Posterior cingulate gyrus (tissue), 11 donors: ENCODE measurements at regions not wholly inside any gene's neighbourhood (a gene's known extent, or its start where the extent isn't known, plus 50 kb on each side); places are given as distances from the start of the nearest gene placed in this dataset.

Experiments
- DNase-seq, 10 donors: peaks; one replicate each; pipeline versions ENCODE4 v3.0.0 to v3.0.0-alpha.2; 2020 to 2021; ENCODE audit warnings: mixed read lengths in 3 of 10
- intact Hi-C: fragments of 100-400 bp; cut with DNase I; formaldehyde crosslinking; loops from one replicate; pipeline ENCODE4 v1.15.1; 2023

DNA sequence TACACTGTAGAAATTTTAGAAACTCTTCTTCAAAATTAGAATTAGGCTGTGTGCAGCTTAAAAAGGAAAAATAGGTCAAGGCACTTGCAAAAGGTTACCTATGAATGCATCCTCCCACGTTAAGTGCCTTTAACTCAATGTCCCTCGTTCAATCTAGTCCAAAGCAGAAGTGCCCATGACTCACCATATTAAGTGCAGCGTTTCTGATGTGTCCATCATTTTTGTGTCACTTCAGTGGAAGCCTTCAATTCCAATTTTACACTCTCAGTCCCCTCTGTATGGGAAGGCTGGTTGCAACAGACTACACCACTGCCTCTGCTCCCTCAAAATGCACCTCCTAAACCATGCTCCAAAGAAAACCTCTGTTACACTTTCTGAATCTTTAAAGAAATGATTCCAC lies 53.4 kb downstream of the FOXB1 start:
- intact Hi-C loops, result no loop called here
- DNase-seq, result no peak

DNA sequence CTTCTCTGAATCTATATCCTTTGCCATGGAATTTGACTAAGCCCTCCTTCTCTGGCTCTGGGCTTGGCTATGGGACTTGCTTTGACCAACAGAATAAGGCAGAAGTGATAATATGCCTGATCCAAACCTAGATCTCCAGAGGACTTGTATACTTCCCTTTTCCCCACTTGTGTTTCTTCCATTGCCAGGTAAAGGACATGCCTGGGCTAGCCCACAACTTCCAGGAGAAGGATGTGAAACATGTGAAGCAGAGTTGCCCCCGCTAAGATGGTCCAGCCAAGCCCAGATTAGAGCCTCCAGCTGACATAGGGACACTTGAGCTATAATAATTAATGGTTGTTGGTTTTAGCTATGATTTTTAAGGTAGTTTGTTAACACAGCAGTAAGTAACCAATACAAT lies 55.1 kb downstream of the FOXB1 start:
- DNase-seq, result no peak
- intact Hi-C loops, result no loop called here

DNA sequence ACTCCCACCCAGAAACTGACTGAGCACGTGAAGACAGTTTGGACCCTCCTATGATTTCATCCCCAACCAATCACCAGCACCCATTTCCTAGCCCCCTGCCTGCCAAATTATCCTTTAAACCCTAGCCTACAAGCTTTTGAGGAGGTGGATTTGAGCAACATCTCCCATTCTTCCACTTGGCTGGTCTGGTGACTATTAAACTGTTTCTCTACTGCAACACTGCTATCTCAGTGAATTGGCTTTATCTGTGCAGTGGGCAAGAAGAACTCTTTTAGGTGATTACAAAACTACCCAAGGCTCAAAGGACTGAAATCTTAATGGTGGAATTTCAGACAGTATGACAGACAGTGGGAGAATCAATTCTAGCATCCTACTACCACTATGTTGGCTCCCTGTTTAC lies 57.6 kb downstream of the FOXB1 start:
- no peak for DNase-seq

DNA sequence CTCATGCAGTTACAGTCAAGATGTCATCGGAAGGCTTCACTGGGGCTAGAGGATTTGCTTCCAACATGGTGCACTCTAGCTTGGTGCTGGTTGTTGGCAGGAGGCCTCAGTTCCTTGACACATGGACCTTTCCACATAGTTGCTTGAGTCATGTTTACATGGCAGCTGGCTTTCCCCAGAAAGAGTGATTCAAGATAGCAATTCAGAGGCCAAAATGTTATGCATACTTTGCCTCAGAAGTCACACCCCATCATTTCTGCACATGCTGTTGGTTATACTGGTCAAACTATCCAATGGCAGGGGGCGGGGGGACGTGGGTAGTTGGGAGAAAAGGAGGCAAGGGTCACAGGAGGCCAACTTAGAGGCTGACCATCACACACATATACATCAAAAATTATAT lies 58.7 kb downstream of the FOXB1 start:
- DNase-seq, result no peak
- intact Hi-C loops, result no loop called here

More for the DNA sequence above, 57.6 kb downstream of the FOXB1 start:
- intact Hi-C loops, result no loop called here

DNA sequence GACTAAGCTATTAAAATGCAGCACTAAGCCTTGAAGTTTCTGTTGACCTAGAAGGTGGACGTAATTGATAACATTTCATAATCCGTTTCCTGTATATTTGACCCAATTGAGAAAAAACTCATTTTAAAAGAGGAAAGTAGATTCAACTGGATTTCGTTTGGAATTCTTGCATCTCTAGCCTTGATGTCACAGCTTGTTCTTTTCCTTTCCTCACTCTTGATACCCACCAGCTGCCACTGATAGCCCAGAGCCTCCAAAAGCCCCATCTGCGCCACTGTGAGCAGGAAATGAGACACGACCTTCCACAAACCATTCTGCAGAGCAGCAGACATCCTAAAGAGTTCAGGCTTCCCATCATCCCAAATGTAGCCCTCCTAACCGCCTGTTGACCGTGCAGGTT lies 61.8 kb downstream of the FOXB1 start:
- intact Hi-C loops, result no loop called here

DNA sequence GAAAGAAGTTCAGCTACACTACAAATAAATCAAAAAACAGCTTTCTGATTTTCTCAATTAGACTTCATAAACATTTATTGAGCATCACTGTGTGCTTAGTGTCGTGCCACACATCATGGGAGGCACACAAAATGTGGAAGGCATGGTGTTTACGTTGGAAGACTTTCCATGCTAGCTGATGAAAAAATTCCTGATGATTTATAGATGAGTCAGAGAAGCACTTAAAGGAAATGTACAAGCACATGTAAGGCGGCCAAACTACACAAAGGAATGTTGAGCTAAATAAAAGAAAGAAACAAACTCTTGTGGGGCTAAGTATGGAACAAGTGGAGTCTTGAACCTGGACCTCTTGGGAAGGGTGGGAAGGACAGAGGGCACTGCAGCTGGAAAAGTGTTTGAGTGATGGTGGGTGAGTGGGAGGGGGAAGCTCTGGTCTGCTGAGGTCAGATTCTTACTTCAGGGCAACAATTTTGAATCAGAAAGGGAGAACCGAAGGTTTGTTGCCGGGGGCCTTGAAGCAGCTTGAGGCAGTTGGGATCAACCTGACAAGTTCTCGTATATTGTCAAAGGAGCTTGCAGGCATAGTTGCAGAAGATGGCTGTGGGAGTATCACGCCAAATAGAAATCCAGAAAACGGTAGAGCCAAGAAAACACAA lies 66.9 kb downstream of the FOXB1 start:
- no peak for DNase-seq
- intact Hi-C loops, result no loop called here

More for the DNA sequence above, 61.8 kb downstream of the FOXB1 start:
- DNase-seq, result no peak

DNA sequence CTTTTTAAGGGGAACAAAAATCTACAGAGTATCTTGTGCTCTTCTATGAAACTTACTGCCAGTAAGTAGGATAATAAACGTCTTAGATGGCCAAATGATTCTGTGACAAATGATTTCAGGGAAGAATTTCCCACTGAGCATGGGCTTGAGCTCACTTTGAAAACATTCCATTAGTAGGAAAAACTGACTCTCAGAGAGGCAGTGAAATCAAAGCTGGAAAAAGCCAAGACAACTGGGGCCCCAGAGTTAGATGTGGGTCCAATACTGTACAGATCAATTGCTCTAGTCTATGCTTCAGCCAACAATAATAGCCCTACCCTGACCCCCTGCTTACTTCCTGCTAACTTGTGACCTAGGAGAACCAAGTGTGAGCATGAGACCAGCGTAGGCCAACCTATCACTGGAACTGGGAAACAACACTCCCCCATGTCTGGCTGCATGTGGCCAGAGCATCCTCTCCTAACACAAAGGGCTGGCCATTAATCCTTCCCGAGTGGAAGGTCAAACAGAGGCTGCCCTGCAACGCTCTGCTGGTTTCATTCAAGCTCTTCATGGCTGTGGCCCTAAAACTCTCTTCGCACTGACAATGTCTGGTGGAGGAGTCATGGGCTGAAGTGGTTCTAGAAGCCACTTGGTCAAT lies 68.8 kb downstream of the FOXB1 start:
- intact Hi-C loops, result no loop called here
- DNase-seq, result no peak

DNA sequence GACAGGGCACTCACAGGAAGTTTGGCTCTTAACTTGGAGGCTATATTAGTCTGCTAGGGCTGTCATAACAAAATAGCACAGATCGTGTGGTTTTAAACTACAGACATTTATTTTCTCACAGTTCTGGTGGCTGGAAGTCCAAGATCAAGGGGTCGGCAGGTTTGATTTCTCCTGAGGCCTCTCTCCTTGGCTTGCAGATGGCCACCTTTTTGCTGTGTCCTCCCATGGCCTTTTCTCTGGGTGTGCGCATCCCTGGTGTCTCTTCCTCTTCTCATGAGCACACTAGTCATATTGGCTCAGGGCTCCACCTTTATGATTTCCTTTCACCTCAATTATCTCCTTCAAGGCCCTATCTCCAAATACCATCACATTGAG lies 69.3 kb downstream of the FOXB1 start:
- intact Hi-C loops, result no loop called here
- no peak for DNase-seq

DNA sequence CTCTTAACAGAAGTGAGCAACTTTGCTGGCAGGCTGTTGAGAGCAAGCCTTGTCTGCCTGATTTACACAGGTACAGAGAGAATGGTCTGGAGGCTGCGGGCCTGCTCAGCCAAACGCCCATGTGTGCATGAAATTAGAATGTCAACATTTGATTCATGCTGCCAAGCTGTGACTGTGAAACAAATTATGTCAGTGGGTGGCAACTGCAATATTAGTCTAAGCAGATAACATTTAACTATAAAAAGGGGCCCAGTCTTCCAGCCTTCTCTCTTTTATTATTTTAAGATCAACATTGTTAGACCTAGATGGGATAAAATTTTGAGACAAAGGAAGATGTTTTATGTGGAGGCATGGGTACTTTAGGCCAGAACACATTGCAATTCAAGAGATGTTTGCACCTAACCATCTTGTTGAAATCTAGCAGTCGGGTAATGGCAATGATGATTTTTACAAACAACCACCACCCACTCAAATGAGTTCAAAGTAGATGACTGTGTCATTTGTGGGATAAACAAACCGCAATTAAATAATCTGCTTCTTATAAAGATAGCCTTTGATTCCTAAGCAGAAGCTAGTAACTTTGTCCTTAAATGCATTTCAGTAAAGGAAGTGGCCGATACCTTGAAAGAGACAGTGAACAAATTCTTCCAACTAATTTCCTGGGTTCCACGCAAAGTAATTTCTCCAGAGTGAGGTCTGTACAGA lies 70.2 kb downstream of the FOXB1 start:
- intact Hi-C loops, result no loop called here
- peak in 1 of 10 donors; percentile 31 for DNase-seq

DNA sequence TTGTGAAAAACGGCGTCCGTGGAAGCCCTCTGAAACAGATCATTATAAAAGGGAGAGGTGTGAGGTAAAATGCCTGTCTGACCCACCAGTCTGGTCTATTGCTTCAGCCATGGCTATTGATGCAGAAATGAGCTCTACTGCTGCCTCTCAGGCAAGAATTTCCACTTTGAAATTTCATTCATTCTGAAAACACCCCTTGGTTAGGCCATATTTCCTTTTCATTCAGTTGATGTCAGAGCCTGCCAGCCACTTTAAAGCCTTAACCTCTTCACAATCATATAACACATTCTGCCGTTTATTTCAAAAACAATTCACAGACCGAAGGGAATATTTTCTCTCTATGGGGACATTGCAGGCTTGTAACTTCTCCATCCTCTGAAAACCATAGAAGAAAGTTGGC lies 71.9 kb downstream of the FOXB1 start:
- DNase-seq, result no peak
- intact Hi-C loops, result no loop called here

DNA sequence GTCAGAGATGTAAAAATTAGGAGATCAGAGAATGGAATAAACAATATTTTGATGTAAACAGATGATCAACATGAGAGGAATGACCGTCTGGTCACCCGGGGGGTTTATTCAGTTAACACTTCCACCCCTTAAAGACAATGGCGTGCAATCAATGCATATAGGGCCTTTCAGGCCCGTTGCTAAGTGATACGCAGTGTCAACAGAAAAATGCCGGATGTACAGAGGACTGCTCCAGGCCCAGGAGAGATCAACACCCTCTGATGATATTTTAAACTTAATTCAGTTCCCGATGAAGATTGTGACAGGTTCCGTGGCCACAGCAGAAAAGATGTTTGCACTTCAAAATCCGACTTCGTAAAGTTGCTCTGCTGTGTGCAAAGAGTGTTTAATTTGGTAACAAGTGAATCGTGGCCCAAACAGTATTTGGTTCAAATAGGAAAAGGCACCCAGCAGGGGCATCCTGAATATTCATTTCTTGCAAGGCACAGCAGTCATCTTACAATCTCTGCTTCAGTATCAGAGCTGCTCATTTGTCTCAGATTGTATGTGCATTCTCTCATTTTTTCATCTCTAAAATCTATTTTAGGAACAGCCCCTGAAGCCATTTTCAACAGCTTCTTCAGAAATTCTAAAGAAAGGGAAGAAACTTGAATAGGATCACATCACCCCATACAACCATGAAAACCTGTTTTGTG lies 72.6 kb downstream of the FOXB1 start:
- no peak for DNase-seq
- intact Hi-C loops, result no loop called here

DNA sequence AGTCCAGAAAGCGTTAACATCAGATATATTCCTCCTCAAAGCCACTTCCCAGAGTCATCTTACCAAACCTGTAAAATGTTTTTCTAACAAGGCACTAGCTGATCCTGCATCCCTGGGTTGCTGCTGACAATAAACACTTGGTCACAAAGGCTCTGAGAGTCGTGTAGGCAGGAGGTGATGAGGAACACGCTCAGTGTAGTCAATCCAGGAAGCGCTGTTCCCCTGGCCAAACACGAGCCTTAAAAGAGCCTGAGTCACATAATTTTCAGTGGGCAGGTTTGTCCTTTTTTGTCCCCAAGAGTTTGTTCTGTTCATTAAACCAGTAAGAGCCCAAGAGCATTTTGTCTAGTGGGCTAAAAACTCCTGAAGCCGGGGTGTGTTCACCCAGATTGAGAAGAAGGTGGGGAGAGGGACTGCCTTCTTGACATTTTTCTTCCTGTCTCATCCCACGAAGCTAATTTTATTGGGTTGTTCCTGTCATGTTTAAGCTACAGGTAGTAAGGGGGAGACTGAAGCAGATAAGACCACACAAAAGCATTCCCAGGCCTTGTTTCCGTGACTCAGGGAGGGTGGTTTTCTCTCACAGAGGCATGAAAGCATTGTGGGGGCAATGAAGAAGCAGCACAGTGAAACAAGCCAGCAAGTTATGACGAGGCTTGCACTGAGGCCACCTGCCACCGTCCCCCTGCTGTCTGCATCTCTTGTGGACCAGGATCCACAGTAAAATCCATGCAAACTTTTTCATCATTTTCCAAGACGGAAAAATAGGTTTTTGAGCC lies 73.7 kb downstream of the FOXB1 start:
- no peak for DNase-seq
- intact Hi-C loops, result no loop called here

DNA sequence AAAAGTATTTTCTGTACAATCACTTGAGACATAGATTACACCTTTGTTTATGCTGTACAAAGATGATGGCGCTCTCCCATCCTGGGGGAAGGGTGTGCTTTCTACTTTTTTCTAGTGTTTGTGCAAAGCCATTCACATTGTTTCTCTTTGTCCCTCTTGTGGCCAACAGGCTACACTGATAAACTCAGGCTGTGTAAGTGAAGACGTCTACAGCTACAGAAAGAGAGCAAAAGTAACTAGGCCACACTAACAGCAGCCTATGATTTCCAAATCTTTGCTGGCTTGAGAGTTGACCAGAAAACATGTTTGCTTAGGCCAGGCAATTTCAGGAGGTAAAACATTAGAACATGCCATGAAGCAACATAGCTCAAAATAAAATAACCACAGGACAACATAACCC lies 75.1 kb downstream of the FOXB1 start:
- no peak for DNase-seq
- intact Hi-C loops, result no loop called here

DNA sequence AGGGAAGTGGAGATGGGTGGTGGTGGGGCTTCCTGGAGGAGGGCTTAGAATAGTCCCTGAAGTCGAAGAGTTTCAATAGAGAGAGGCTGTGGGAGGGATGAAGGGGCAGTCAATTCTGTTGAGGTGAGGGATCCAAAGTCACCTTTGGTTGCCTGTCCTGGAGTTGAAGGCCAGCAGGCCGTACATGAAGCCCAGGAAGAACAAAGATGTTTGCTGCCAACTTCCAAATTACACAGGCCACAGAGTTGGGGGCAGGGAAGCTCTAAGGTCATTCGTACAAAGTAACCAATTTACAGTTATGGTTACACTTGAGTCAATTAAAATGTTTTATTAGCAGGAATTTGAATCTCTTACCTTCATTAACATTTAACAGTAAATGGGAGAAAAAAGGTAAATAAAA lies 77.9 kb downstream of the FOXB1 start:
- intact Hi-C loops, result no loop called here
- no peak for DNase-seq

DNA sequence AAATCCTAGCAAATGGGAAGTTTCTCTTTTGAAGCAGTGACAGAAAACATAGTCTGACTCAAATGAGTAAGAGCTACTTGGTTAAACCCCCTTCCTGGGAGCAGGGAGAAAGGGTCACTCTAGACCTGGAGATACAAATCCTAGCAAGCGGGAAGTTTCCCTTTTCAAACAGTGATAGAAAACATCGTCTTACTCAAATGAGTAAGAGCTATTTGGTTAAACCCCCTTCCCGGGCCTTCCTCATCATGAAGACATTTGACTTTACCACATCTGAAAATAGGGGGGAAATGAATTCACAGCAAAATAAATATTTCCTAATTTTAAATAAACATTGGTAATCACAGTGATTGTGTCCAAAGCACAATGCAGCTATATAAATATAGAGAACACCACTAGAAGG lies 79.2 kb downstream of the FOXB1 start:
- DNase-seq, result no peak

DNA sequence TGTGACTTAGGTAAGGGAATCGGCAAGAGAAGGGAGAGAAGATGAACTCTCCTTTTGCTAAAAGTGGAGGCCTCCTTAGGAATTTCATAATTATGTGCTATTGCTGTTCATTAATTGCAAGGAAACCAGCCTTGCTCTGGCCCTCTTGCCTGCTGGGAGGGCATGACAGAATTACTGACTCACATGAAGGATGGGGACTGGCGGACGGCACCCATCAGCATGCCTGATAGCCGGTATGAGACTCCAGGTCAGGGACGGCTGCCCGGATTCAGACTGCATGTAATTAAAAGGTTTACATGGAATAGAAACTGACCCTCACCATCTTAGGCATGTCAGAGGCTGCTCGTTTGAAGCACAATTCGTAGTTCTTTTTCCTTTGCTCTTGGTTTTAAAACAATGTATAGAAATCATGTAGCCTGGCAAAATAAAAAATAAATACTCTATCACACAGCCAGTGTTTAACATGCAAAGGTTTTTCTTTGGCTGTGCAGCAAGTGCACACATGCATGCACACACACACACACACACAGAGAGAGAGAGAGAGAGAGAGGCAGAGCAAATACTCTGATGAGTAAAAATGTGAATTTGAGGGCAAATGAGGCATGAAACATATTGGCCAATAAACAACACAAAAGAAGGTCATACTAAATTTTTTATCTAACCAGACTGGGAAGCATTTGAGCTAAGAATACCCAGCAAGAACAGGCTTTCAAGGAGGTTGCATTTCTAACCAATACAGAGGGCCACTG lies 82.7 kb downstream of the FOXB1 start:
- intact Hi-C loops, result no loop called here
- DNase-seq, result no peak

More for the DNA sequence above, 79.2 kb downstream of the FOXB1 start:
- intact Hi-C loops, result no loop called here

DNA sequence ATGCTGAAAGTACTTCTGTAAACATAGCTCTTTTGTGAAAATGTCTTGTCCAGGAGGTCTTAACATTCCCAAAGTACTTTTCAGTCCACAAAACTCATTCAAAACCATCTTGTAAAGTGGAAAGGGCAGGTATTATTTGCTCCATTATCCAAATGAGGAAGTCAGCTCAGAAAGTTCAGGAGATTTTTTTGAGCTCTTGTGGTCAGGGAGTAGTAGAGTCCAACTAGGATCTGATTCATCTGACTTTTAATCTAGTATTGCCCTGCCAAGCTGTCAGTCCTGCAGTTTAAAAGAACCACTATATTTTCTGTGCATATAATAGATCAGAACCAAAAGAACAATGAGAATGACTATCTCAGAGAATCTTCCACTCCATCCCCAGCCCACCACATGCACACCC lies 83.5 kb downstream of the FOXB1 start:
- intact Hi-C loops, result no loop called here
- no peak for DNase-seq

DNA sequence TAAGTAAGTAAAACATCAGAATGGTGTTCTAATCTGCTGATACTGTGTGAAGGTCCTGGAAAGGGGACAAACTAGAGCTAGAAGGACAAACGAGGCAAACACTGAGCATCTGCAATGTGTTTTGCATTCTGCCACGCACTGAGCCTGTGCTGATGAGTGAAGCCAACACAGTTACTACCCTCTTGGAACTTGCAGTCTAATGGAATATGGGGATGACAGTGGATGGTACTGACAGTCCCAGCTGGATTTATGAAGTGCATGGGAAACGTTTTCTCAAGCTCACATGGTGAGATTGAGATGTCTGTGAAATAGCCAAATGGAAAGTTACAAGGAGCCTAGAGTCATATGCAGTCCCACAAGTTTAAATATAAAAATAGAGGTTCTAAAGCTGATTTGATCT lies 86.6 kb downstream of the FOXB1 start:
- DNase-seq, result no peak
- intact Hi-C loops, result no loop called here

DNA sequence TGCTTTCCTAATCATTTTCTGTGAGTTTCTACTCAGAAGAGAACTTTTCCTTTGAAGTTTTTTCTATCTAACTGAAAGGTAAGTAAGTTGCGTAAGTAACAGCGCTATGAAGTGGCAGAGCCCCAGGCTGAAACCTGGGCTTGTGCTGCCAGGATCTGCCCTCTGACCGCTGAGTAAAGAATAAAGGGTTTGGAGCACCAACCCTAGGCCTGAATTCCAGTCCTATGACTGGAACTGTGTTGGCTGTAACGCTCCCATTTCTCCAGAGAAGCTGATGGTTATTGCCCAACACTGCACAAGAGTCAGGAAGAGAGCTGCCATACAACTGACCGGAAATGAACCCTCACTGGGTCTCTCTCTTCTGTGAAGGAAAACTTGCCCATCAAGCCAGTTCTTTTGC lies 87.0 kb downstream of the FOXB1 start:
- DNase-seq, result no peak
- intact Hi-C loops, result no loop called here

DNA sequence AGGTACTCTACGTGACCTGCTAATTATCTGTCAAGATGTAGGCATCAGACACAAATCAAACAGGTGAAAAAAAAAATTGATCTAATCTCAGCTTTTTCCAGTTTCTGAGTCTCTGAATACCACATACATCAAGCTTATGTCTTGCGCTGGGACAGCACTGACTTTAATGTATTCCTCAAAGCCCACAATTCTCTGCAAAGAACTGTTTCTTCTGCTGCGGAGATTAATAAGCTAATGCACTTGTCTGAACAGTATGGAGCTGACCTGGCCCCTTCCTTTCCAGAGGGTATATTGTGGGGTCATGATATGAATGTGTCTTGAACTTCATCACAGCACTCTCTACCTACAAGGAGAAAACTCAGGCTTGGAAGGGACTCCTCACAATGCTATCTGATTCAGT lies 87.8 kb downstream of the FOXB1 start:
- intact Hi-C loops, result no loop called here

More for the DNA sequence above, 87.8 kb downstream of the FOXB1 start:
- DNase-seq, result no peak
